ENCODE measurements at regions not wholly inside any gene's neighbourhood (a gene's known extent, or its start where the extent isn't known, plus 50 kb on each side); places are given as distances from the start of the nearest gene placed in this dataset.
A peak's percentile ranks its signal among the peaks of the same experiment; 100 is the strongest.

- no peak for DNase-seq
These were observed 115.7 kb downstream of the RFLNA start for GRCh38 chr12:124410354-124411175.

GRCh38 chr12:124408822-124409517 lies 114.1 kb downstream of the RFLNA start:
- no peak for DNase-seq

GRCh38 chr12:124407074-124407473 lies 112.2 kb downstream of the RFLNA start:
- no peak for DNase-seq

- DNase-seq = no peak
These were observed 111.2 kb downstream of the RFLNA start for GRCh38 chr12:124406043-124406442.

- DNase-seq = no peak
These were observed 110.7 kb downstream of the RFLNA start for GRCh38 chr12:124405592-124405991.

- DNase-seq = no peak
These were observed 110.3 kb downstream of the RFLNA start for GRCh38 chr12:124405151-124405550.

GRCh38 chr12:124404162-124404784 lies 109.4 kb downstream of the RFLNA start:
- DNase-seq = no peak

- no peak for DNase-seq
These were observed 108.4 kb downstream of the RFLNA start for GRCh38 chr12:124403273-124403672.

GRCh38 chr12:124402248-124403066 lies 107.6 kb downstream of the RFLNA start:
- DNase-seq = no peak

- no peak for DNase-seq
These were observed 106.9 kb downstream of the RFLNA start for GRCh38 chr12:124401704-124402221.

- DNase-seq = no peak
These were observed 105.2 kb downstream of the RFLNA start for GRCh38 chr12:124400124-124400523.

GRCh38 chr12:124399622-124400021 lies 104.7 kb downstream of the RFLNA start:
- DNase-seq = peak; percentile 6

- no peak for DNase-seq
These were observed 103.8 kb downstream of the RFLNA start for GRCh38 chr12:124398578-124399227.

- DNase-seq = no peak
These were observed 103.1 kb downstream of the RFLNA start for GRCh38 chr12:124397807-124398577.

- DNase-seq = no peak
These were observed 102.4 kb downstream of the RFLNA start for GRCh38 chr12:124397399-124397679.

- no peak for DNase-seq
These were observed 101.9 kb downstream of the RFLNA start for GRCh38 chr12:124396544-124397398.

- DNase-seq = no peak
These were observed 101.1 kb downstream of the RFLNA start for GRCh38 chr12:124395986-124396385.

- no peak for DNase-seq
These were observed 100.4 kb downstream of the RFLNA start for GRCh38 chr12:124395284-124395752.

- DNase-seq = no peak
These were observed 99.7 kb downstream of the RFLNA start for GRCh38 chr12:124394462-124395128.

GRCh38 chr12:124393831-124394230 lies 98.9 kb downstream of the RFLNA start:
- DNase-seq = no peak
